ENCODE measurements at regions not wholly inside any gene's neighbourhood (a gene's known extent, or its start where the extent isn't known, plus 50 kb on each side); places are given as distances from the start of the nearest gene placed in this dataset.

DNA sequence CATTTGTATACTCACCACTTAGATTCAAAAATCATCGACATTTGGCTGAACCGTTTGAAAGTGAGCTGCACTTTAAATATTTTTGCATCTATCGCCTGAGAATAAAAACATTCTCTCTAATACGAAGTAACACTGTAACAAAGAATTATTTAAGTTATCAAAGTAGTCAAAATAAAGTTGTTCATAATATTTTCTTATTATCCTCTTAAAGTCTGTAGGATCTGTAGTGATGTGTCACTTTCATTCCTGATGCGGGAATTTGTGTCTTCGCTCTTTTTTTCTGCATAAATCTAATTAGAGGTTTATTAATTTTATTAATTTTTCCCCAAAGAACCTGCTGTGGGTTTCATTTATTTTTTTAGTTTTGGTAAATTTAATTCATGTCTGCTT is 74.8 kb downstream of the ETS2 start:
- TF ChIP-seq CTCF (IDR thresholded peaks at IDR 0.05; ENCODE audit: extremely low read depth in 1 of 2, insufficient read depth in 1 of 2, low read depth in 1 of 2, low read length in 2 of 2) (no peak), POLR2A (IDR thresholded peaks at IDR 0.05; ENCODE audit: low read depth, low read length) (no peak), JUN (IDR thresholded peaks at IDR 0.05; ENCODE audit: borderline replicate concordance, insufficient read depth, insufficient read length, low read depth) (no peak), POLR2AphosphoS5 (IDR thresholded peaks at IDR 0.05; ENCODE audit: insufficient read depth, low read depth, low read length) (no peak)

Data from endothelial cell of umbilical vein (primary cell).